ENCODE measurements at regions not wholly inside any gene's neighbourhood (a gene's known extent, or its start where the extent isn't known, plus 50 kb on each side); places are given as distances from the start of the nearest gene placed in this dataset.

DNA sequence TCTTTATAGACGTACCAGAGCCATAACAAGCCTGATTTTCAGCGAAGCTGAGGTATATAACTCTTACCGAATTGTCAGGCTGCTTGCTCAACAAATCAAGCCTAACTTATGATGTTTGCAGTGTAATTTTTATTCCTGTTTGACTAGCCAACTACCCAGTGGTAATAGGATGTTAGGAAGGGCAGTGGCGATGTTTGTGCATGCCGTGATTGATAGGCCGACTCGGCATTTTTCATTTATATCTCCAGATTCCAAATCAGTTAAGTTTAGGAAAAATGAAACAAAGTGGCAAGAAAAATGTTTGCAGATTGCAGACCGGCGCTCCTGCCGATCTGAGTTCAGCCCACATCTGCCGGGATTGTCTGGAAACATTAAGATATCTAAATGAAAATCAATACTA, 401.6 kb upstream of the ZNF507 start:
- DNase-seq (ENCODE audit: low read depth), result no peak

DNA sequence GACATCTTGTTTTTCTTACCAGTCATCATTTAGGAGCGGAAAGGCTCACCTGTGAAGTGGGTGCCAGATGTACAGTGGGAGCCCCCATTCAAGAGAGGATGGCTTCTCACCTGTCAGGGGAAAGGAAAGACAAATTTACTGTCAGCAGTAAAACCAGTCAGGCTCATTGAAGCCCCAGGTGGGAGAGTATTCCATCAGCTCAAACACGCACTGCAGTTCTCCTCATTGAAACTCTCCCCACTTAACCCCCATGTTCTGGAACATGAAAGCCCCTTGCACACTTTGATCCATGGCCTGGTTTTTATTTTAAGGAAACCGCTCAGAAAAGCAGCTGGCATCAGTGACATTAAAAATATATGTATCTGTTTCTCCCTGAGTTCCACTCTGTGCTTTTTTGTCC, 401.1 kb upstream of the ZNF507 start:
- DNase-seq (ENCODE audit: low read depth), result no peak

DNA sequence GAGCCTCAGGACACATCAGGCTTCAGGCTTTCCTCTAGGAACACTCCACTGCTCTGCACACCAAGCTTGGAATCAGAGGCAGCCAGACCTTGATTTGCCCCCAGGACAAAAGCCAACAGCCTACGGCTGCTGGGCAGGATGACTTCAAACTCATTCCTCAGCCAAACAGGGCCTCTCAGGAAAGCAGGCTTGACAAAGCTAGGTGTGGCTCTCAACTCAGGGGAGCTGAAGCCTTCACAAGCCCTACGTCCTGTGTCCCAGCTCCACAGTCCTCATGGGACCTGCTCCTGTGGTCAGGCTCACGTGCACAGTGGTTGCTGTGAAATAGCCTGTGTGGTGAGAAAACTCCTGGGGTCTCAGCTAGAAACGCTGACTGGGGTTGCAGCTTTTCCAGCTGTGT, 398.9 kb upstream of the ZNF507 start:
- DNase-seq (ENCODE audit: low read depth), result no peak

DNA sequence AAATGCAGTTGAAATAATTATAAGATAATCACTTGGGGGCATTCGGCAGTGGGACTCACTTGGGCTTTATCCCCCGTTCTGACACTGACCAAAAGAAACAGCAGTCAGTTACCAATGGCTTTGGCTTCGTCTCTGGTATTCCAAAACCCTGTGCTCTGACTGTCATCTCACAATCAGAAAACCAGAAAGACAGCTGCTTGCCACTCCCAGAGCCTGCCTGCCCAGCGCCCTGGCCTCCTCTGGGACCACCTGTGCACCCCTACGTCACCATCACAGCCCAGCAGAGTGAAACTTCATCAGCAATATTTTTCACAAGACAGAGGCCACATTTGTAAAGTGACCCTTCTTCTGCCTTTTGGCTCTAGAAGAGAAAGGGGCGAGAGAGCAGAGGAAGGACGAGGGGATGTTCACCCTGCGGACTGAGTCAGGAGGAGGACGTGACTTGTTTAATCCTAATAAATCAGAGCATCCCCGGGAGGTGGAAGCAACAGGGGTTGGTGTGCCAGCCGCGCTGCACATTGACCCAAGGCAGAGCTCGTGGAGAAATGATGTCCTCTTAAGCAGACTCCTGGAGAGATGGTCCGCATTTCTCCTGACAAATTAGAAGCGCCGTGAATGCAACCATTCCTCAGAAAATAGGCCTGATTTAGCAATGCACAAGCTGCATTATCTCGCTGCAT, 397.8 kb upstream of the ZNF507 start:
- no peak for DNase-seq (ENCODE audit: low read depth)

- no peak for DNase-seq (ENCODE audit: low read depth)
These were observed 392.7 kb upstream of the ZNF507 start for GRCh38 chr19:31952693-31953092.

DNA sequence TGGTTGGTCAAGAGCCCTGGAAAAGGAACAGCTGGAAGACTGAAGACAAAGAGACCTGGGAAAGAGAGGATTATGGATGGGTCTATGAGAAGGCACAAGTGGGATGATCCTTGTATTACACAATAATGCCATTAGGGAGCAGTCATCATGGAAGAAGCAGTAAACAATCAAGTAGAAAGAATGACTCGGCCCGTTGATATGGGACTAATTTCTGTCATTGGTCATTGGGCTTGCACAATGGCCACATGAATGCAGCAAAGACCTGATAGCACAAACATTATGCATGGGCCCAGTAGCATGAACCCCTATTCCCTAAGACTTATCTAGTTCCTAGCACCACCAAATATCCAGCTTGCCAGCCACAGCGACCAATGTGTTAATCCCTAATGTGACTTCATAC, 390.3 kb upstream of the ZNF507 start:
- no peak for DNase-seq (ENCODE audit: low read depth)

GRCh38 chr19:31955884-31956283, 389.5 kb upstream of the ZNF507 start:
- no peak for DNase-seq (ENCODE audit: low read depth)

GRCh38 chr19:31956771-31957392, 388.5 kb upstream of the ZNF507 start:
- DNase-seq (ENCODE audit: low read depth), result no peak

DNA sequence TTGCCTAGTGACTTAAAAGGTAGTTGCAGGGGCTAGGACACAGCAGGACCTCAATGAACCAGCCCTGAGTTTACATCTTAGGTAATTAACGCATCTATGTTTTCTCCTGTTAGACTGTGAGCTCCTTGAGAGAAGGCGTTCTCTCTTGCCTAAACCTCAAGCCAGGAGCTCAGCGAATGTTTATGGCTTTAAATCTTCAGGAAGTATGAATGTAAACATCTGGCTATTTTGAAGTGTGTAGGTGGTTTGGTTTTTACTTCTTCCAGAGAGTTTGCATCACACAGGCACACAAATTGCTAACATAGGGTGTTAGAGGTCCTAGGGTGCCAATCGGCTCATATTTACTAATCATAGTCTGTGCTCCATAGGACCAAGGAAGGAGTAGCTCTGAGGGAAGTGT, 387.7 kb upstream of the ZNF507 start:
- no peak for DNase-seq (ENCODE audit: low read depth)

GRCh38 chr19:31959527-31960018, 385.8 kb upstream of the ZNF507 start:
- DNase-seq (ENCODE audit: low read depth), result no peak

GRCh38 chr19:31960474-31960873, 384.9 kb upstream of the ZNF507 start:
- peak; percentile 59 for DNase-seq (ENCODE audit: low read depth)

- DNase-seq (ENCODE audit: low read depth), result no peak
These were observed 384.2 kb upstream of the ZNF507 start for GRCh38 chr19:31961191-31961590.

DNA sequence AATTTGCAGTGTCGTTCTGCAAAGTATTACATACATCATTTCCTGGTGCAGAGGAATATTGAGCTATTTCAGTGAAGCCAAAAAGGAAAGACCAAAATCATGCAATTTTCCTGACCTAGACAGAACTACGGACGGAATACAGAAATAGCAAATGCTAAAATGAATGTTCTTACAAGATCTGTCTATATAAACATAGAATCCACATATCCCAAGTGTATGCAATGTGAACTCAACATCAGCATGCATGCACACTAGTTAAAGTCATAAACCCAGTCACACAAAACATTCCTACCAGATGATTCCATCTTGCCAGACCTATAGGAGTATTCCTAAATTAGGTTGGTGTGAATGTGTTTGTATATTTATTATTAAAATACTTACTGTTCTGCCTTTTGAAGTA, 383.7 kb upstream of the ZNF507 start:
- no peak for DNase-seq (ENCODE audit: low read depth)

DNA sequence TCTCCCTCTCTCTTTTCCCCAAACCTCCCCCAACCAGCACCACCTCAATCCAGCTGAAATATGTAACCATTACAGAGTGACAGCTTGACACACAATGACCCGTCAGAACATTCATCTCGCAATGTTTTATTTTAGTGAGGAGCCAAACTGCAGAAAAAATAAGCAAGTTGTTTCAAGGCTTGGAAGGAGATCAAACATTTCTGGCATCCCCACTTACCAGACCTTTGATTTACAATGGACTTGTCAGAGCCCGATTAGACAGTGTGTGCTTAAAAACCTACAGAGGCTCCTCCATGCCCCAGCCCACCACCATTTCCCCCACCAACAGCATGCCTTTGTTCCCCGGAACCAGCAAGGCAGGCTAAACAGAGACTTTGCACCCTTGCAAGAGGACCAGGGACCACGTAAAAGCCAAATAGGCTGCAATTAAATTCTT, 382.8 kb upstream of the ZNF507 start:
- DNase-seq (ENCODE audit: low read depth), result peak; percentile 50

DNA sequence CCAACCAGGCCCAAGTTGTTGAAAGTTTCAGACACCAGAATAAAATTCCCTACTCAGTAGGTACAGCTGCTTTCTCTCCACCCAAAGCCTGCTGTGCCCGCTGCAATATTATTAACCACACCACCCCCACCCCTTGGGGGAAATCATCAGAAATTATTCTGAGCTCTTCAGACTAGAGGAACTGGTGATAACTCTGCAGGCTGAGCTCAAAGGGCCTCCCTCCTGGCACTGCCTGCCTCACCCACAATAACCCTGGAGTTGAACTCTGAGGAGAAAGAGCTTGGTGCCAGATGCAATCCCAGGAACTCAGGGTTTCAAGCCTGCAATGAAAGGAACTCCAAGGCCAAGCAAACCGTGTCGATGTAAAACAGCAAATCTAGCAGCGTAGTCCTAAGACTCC, 381.7 kb upstream of the ZNF507 start:
- DNase-seq (ENCODE audit: low read depth), result no peak

- no peak for DNase-seq (ENCODE audit: low read depth)
These were observed 376.4 kb upstream of the ZNF507 start for GRCh38 chr19:31969016-31969415.

- DNase-seq (ENCODE audit: low read depth), result no peak
These were observed 375.4 kb upstream of the ZNF507 start for GRCh38 chr19:31970027-31970461.

DNA sequence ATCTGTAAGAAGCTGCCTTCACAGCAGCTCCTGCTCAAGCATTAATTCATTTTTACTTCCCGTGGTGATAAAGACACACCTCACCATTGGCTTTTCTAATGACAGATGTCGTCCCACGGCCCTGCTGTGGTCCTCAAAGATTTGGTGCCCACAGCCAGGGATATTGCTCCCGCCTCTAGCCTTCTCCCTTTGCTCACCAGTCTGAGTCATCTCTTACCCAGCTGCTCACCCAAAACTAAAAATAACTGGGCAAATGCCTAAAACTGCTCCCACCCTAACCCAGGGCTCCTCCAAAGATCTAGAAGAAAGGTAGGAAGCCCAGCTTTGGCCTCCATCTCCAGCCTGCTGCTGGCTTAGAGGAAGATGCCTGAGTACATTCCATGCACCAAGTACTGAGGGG, 371.1 kb upstream of the ZNF507 start:
- no peak for DNase-seq (ENCODE audit: low read depth)

DNA sequence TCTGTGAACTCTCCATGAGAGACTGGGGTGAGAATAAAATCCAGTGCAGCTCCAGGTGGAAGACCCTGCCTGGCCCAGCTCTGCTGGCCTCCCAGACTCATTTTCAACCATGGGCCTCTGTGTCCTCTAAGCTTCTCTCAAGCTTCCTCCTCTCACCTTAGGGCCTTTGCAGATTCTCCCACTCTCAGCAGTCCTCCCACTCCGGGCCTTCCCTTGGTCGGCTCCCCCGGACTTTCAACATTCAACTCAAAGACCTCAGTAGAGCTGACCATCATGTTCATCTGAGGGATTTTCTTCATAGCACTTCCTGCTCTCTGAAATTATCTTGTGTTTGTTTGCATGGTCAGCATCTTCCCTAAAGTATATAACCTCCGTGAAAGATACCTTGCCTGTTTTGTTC, 370.5 kb upstream of the ZNF507 start:
- DNase-seq (ENCODE audit: low read depth), result no peak

DNA sequence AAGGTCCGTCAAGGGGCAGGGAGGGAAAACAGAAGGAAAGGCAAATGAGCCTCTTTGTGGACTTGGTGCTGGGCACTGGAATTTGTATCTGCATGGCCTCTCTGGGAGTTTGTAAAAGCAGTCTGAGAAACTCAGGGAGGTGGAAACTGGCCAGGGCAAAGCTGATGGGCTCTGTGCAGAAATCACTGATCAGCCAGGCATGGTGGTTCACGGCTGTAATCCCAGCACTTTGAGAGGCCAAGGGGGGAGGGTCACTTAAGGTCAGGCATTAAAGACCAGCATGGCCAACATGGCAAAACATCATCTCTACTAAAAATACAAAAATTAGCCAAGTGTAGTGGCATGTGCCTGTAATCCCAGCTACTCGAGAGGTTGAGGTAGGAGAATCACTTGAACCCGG, 369.9 kb upstream of the ZNF507 start:
- DNase-seq (ENCODE audit: low read depth), result no peak

DNA sequence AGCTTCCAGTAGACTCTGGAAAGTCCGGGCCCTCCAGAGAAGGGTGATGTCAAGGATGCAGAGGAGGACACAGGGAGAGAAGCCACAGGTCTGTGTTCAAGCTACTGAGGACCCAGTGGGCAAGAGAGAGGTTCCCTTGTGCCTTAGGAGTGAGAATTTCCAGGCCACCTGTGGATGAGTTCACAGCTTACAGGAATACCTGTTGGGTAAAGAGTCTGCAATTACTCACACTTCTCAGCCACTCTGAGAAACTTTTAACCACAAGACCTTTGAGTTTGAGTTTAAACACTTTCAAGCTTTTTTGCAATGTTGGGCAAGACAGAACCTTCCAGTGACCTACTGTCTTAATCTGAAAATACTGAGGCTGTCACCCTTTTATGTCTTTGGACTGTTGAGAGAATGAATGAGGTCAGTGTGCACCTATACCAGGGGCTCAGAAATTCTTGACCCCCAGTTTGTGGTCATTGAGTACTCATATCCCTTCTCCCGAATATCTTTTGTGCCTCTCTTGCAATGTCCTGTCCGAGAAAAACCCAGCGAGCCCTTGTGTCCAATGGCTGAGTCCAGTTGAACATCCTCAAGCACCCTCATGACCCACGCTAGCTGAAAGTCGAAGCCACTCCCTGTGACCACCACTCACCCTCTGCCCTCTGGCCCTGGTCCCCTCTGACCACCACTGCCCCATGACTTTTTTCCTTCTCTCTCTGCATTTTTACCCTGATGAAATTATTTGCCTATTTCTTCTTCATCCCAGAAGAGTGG, 368.5 kb upstream of the ZNF507 start:
- DNase-seq (ENCODE audit: low read depth), result no peak

GRCh38 chr19:31979362-31979761, 366.0 kb upstream of the ZNF507 start:
- DNase-seq (ENCODE audit: low read depth), result no peak

Data from Daoy (cell line).